ENCODE measurements at regions not wholly inside any gene's neighbourhood (a gene's known extent, or its start where the extent isn't known, plus 50 kb on each side); places are given as distances from the start of the nearest gene placed in this dataset.

DNA sequence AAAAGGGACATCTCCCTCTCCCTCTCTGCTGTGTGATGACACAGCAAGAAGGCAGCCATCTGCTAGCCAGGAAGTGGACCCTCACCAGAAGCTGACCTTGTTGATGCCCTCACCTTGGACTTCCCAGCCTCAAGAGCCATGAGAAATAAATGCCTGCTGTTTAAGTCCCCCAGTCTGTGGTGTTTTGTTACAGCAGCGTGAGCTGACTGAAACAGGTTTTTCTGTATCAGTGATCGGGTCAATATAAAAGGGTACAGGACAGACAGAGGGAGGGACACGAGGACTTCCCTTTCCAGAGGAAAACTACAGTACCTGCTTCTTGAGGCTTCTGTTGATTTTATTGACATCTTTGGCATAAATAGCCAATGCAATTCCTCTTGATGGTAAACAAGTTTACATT is 510.3 kb upstream of the CHAC2 start:
- Histone ChIP-seq H3K4me3 (ENCODE audit: low read length) (no peak overlapping the region), H3K9me3 (ENCODE audit: control insufficient read depth, low read length) (no peaks in the 10 kb centered on the region), H3K27me3 (ENCODE audit: control insufficient read depth, insufficient read depth, low read length, poor library complexity, severe bottlenecking) (no peaks in the 10 kb centered on the region), H3K9ac (ENCODE audit: extremely low read depth, low read length, poor library complexity, severe bottlenecking) (no peak overlapping the region), H3K36me3 (ENCODE audit: control insufficient read depth, insufficient read depth, low read length) (no peaks in the 10 kb centered on the region), H3K27ac (ENCODE audit: low read depth, low read length) (no peak overlapping the region), H3K4me1 (ENCODE audit: control insufficient read depth, insufficient read depth, low read length) (no peaks in the 10 kb centered on the region)
- H3K4me3 Mint-ChIP-seq: no peak overlapping the region
- H3K27me3 Mint-ChIP-seq (ENCODE audit: insufficient read depth): no peaks in the 10 kb centered on the region
- no peak overlapping the region for H3K27ac Mint-ChIP-seq
- DNase-seq: no peak
- peaks cover 4% of the 10 kb centered on the region for H3K9me3 Mint-ChIP-seq
- no peaks in the 10 kb centered on the region for H3K36me3 Mint-ChIP-seq (ENCODE audit: low read depth)
- TF ChIP-seq, protein P1, sequence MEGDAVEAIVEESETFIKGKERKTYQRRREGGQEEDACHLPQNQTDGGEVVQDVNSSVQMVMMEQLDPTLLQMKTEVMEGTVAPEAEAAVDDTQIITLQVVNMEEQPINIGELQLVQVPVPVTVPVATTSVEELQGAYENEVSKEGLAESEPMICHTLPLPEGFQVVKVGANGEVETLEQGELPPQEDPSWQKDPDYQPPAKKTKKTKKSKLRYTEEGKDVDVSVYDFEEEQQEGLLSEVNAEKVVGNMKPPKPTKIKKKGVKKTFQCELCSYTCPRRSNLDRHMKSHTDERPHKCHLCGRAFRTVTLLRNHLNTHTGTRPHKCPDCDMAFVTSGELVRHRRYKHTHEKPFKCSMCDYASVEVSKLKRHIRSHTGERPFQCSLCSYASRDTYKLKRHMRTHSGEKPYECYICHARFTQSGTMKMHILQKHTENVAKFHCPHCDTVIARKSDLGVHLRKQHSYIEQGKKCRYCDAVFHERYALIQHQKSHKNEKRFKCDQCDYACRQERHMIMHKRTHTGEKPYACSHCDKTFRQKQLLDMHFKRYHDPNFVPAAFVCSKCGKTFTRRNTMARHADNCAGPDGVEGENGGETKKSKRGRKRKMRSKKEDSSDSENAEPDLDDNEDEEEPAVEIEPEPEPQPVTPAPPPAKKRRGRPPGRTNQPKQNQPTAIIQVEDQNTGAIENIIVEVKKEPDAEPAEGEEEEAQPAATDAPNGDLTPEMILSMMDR (conservative IDR thresholded peaks at IDR 0.05): no peak
- WGBS, 2 experiments (ENCODE audit: insufficient coverage in 1 of 2, insufficient read length in 1 of 2): 91 to 97% methylated on average over 3 of the region's 3 CpGs
- no peaks in the 10 kb centered on the region for H3K4me1 Mint-ChIP-seq

DNA sequence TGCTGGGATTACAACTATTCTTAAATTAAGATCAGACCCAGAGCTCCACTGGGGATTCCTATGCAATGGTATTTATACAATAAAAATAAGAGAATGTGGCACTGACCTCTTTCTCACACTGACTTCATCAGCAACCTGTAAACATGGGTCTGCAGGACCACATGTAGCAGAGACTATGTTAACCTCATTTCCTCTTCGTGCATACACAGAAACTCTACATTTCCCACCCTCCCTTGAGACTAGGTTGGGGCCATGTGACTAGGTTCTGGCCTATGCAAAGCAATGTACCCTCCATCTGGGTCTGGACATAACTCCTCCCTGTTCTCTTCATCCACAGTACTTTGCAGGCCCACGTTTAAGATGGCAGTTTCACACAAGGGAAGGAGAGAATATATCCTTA is 514.4 kb upstream of the CHAC2 start:
- Mint-ChIP-seq H3K4me3 (no peak overlapping the region), H3K36me3 (ENCODE audit: low read depth) (no peaks in the 10 kb centered on the region), H3K27ac (no peak overlapping the region), H3K4me1 (peaks cover 4% of the 10 kb centered on the region), H3K27me3 (ENCODE audit: insufficient read depth) (no peaks in the 10 kb centered on the region), H3K9me3 (no peaks in the 10 kb centered on the region)
- no peaks in the 10 kb centered on the region for H3K36me3 ChIP-seq (ENCODE audit: control insufficient read depth, insufficient read depth, low read length)
- H3K9ac ChIP-seq (ENCODE audit: extremely low read depth, low read length, poor library complexity, severe bottlenecking): no peak overlapping the region
- H3K27ac ChIP-seq (ENCODE audit: low read depth, low read length): no peak overlapping the region
- TF ChIP-seq, protein P1 (conservative IDR thresholded peaks at IDR 0.05): no peak
- H3K4me3 ChIP-seq (ENCODE audit: low read length): no peak overlapping the region
- H3K9me3 ChIP-seq (ENCODE audit: control insufficient read depth, low read length): no peaks in the 10 kb centered on the region
- no peaks in the 10 kb centered on the region for H3K27me3 ChIP-seq (ENCODE audit: control insufficient read depth, insufficient read depth, low read length, poor library complexity, severe bottlenecking)
- H3K4me1 ChIP-seq (ENCODE audit: control insufficient read depth, insufficient read depth, low read length): peaks cover 3% of the 10 kb centered on the region
- 89 to 100% methylated on average over 1 to 2 of the region's 2 CpGs for WGBS, 2 experiments (ENCODE audit: insufficient coverage in 1 of 2, insufficient read length in 1 of 2)
- DNase-seq: no peak

GRCh38 chr2:53252115-53252514 is 515.5 kb upstream of the CHAC2 start:
- Mint-ChIP-seq H3K4me1 (peaks cover 4% of the 10 kb centered on the region), H3K27me3 (ENCODE audit: insufficient read depth) (no peaks in the 10 kb centered on the region), H3K27ac (no peak overlapping the region), H3K4me3 (no peak overlapping the region), H3K36me3 (ENCODE audit: low read depth) (no peaks in the 10 kb centered on the region), H3K9me3 (no peaks in the 10 kb centered on the region)
- H3K4me1 ChIP-seq (ENCODE audit: control insufficient read depth, insufficient read depth, low read length): peaks cover 3% of the 10 kb centered on the region
- H3K9ac ChIP-seq (ENCODE audit: extremely low read depth, low read length, poor library complexity, severe bottlenecking): no peak overlapping the region
- no peaks in the 10 kb centered on the region for H3K9me3 ChIP-seq (ENCODE audit: control insufficient read depth, low read length)
- H3K36me3 ChIP-seq (ENCODE audit: control insufficient read depth, insufficient read depth, low read length): no peaks in the 10 kb centered on the region
- no peak overlapping the region for H3K4me3 ChIP-seq (ENCODE audit: low read length)
- 100% methylated on average over 1 of the region's 1 CpG; no CpG with 5 or more reads in 1 of the 2 experiments for WGBS, 2 experiments (ENCODE audit: insufficient coverage in 1 of 2, insufficient read length in 1 of 2)
- TF ChIP-seq, protein P1 (conservative IDR thresholded peaks at IDR 0.05): no peak
- no peaks in the 10 kb centered on the region for H3K27me3 ChIP-seq (ENCODE audit: control insufficient read depth, insufficient read depth, low read length, poor library complexity, severe bottlenecking)
- no peak for DNase-seq
- H3K27ac ChIP-seq (ENCODE audit: low read depth, low read length): no peak overlapping the region
